AG04450 (cell line): ENCODE measurements at regions not wholly inside any gene's neighbourhood (a gene's known extent, or its start where the extent isn't known, plus 50 kb on each side); places are given as distances from the start of the nearest gene placed in this dataset.

Experiments
- CTCF ChIA-PET: fragments of 300-600, 350-600 bp; formaldehyde crosslinking; extraction: SDS; loops from one replicate; lab custom pipeline; 2022; ENCODE audit warnings: antibody characterized with exemption, inconsistent platforms; lab: Charles Lee
- POLR2A ChIA-PET: fragments of 350-600 bp; formaldehyde crosslinking; extraction: SDS; loops from one replicate; lab custom pipeline; 2021; ENCODE audit warnings: antibody characterized with exemption, inconsistent platforms; lab: Yijun Ruan, JAX
- DNase-seq: peaks from one replicate; pipeline ENCODE4 v3.0.0-alpha.2; 2011; ENCODE audit warnings: low read depth, low spot score
- H3K27ac ChIP-seq: one replicate; pipeline ENCODE4 v1.5.1; 2012; ENCODE audit warnings: low read depth, low read length, control low read depth
- H3K27me3 ChIP-seq: one replicate; pipeline ENCODE4 v1.6.0; 2012; ENCODE audit warnings: low read length; ENCODE audit not compliant: control insufficient read depth, insufficient read depth
- H3K4me3 ChIP-seq: 2 replicates; pipeline ENCODE4 v1.5.1; 2011; ENCODE audit warnings: mild to moderate bottlenecking, low read depth, low read length, control low read depth
- H3K9me3 ChIP-seq: 2 replicates; pipeline ENCODE4 v1.5.1; 2012; ENCODE audit warnings: low read length; ENCODE audit not compliant: control insufficient read depth, insufficient read depth
- CTCF ChIP-seq: IDR thresholded peaks from 2 replicates; pipeline ENCODE4 v1.5.1; 2011; ENCODE audit warnings: low read depth, low read length, control low read depth, inconsistent platforms

GRCh38 chr7:144955422-144955821 lies 119.6 kb upstream of the TPK1 start:
- CTCF ChIA-PET, result no interaction called here
- Histone ChIP-seq H3K27me3 (no peaks in the 10 kb centered on the region), H3K4me3 (no peak overlapping the region), H3K27ac (no peak overlapping the region), H3K9me3 (peaks cover 22% of the 10 kb centered on the region)
- no peak for TF ChIP-seq CTCF
- no peak for DNase-seq
- POLR2A ChIA-PET, result no interaction called here

GRCh38 chr7:144941127-144941526 lies 105.3 kb upstream of the TPK1 start:
- Histone ChIP-seq H3K27me3 (no peaks in the 10 kb centered on the region), H3K4me3 (no peak overlapping the region), H3K27ac (no peak overlapping the region), H3K9me3 (peaks cover 29% of the 10 kb centered on the region)
- no peak for DNase-seq
- POLR2A ChIA-PET, result no interaction called here
- TF ChIP-seq CTCF, result no peak
- CTCF ChIA-PET, result no interaction called here

- POLR2A ChIA-PET, result no interaction called here
- peaks cover 28% of the 10 kb centered on the region for H3K9me3 ChIP-seq
- no peak overlapping the region for H3K4me3 ChIP-seq
- CTCF ChIA-PET, result no interaction called here
- H3K27ac ChIP-seq, result no peak overlapping the region
- DNase-seq, result no peak
- no peaks in the 10 kb centered on the region for H3K27me3 ChIP-seq
- no peak for TF ChIP-seq CTCF
Observed at GRCh38 chr7:144937199-144937598, 101.3 kb upstream of the TPK1 start.

GRCh38 chr7:144936314-144936713 lies 100.5 kb upstream of the TPK1 start:
- DNase-seq, result no peak
- TF ChIP-seq CTCF, result no peak
- ChIA-PET CTCF (no interaction called here), POLR2A (no interaction called here)
- Histone ChIP-seq H3K9me3 (peaks cover 27% of the 10 kb centered on the region), H3K4me3 (no peak overlapping the region), H3K27ac (no peak overlapping the region), H3K27me3 (no peaks in the 10 kb centered on the region)

GRCh38 chr7:144910411-144910810 lies 74.6 kb upstream of the TPK1 start:
- H3K27ac ChIP-seq, result no peak overlapping the region
- no peaks in the 10 kb centered on the region for H3K27me3 ChIP-seq
- peaks cover 15% of the 10 kb centered on the region for H3K9me3 ChIP-seq
- ChIA-PET CTCF (no interaction called here), POLR2A (no interaction called here)
- H3K4me3 ChIP-seq, result no peak overlapping the region
- TF ChIP-seq CTCF, result no peak
- no peak for DNase-seq
